GDM1 (cell line): ENCODE measurements at regions not wholly inside any gene's neighbourhood (a gene's known extent, or its start where the extent isn't known, plus 50 kb on each side); places are given as distances from the start of the nearest gene placed in this dataset.
"Not testable (repeated sequence)": the region's sequence is repeated elsewhere in the genome, so short reads cannot be mapped to it uniquely, and the experiment has no call there.

Experiments
- DNase-seq: peaks from one replicate; lab custom pipeline; 2025; lab: John Stamatoyannopoulos, UW

DNA sequence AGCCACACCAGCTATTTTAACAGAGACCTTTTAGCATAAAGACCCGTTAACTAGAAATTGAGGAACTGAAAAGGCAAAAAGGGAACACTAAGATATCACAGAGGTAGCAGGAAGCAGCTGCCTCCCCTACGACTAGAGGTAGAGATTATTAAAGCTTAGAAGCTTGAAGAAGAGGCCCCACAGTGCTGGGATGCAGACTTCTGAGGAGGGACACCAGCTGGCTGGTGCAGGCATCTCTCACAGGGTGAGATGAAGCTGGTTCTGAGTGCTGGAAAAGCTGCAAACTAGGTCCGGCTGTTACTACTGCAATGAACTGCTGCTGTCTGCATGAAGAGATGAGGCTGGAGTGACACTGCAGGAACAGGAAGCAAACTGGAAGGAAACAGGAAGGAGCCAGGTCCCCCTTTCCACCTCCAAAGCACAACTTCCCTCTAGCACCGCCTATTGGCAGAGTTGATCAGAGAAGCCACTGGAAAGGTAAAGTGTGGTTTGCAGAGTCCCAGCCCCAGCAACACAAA is 61.2 kb upstream of the MRPS9 start:
- peak; percentile 70 for DNase-seq

DNA sequence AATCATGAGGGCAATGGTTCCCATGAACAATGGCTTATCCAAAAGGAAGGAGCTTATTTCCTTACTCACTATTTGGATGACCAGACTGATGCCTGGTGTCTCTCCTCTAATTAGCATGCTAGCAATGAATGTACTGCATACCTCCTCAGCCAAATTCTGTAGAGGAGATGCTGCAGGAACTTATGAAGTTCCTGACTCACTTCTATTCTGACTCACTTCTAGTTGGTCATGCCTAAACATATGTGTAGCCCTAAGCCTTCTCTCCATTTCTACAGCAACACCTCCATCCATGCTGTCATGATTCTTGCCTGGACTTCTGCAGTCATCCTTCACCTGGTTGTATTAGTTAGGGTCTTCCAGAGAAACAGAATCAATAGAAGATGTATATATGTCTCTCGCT is 59.9 kb upstream of the MRPS9 start:
- no peak for DNase-seq

DNA sequence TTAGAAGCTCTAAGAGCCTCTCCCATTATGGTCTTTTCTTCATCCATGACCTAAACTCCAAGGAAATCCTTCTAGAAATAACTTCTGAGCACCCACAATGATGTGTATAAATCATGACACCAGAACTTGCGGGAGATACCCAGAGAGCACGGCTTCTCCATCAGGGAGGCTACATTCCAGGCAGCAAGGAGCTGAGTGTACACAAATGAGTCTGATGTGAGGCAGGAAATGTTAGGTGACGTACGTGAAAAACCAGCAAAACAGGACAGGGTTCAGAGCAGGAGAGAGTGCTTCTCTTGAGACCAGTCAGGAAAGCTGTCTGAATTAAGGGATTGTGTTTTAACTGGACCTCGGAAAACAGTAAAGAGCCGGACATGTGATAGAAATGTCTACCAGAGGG is 58.1 kb upstream of the MRPS9 start:
- DNase-seq = not testable (repeated sequence)

DNA sequence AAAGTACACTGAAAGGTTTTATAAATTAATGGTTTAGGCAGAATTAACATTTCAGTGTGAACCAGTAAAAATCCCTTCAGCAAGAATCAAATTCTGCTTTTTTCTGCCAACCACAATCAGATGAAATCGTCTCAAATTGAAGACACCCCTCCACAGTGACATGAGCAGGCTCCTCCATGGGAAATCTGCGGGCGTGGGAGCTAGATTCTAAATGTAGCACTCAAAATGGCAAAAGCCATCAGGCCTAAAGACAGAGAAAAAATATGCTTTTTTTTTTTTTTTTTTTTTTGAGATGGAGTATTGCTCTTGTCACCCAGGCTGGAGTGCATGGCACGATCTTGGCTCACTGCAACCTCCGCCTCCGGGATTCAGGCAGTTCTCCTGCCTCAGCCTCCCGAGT is 55.8 kb upstream of the MRPS9 start:
- DNase-seq = no peak
